ENCODE measurements at regions not wholly inside any gene's neighbourhood (a gene's known extent, or its start where the extent isn't known, plus 50 kb on each side); places are given as distances from the start of the nearest gene placed in this dataset.
"Not testable (repeated sequence)": the region's sequence is repeated elsewhere in the genome, so short reads cannot be mapped to it uniquely, and the experiment has no call there.

DNA sequence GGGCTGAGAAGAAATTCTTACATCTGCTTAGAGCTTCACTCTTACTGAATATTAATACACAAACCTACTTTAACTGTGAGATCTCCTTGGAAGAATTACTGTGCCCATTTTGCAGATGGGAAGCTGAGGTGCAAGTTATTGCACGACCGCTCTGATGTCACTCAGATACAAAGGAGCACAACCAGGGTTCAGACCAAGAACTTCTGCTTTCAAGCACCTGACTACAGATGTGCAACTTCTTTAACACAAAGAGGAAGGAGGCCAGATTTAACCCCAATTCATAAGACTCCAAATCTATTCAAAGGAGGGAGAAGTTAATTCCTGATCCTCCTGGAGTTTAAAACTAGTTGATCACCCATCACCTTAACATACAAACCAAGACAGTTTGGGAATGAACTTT, 232.6 kb downstream of the VRK1 start:
- DNase-seq (ENCODE audit: low spot score): no peak

DNA sequence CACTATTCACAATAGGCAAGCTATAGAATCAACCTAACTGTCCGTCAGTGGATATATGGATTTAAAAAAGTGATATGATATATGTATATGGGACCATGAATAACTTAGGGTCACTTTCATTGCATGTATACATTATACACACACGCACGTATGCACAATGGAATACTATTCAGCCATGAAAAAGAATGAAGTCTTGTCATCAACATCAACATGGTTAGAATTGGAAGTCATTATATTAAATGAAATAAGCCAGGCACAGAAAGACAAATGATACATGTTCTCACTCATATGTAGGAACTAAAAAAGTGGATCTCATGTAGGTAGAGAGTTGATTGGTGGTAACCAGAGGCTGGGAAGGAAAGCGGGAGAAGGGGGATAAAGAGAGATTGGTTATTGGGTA, 234.3 kb downstream of the VRK1 start:
- DNase-seq (ENCODE audit: low spot score): no peak

DNA sequence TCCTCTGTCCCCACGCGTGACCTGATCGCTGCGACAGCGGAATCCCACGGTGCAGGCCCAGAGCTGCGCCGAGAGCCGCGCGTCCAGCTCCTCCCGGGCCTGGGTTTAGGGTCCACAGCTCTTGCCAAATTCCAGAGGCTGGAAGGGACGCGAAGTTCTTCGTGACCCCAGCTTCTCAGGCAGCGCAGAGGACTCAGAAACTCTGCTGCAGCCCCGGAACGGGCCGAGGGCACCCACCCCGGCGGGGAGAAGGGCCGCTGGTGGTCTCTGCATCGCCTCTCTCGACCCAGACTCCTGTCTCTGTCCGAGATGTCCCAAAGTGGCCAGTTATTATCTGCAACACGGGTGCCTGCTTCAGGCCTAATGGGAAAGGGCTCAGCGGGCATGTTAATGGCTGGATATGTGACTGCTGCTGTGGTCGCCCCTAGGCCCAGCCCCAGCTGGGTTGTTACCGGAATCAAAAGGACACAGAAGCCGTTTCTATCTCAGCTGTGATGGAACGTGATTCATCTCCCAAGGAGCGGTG, 236.4 kb downstream of the VRK1 start:
- no peak for DNase-seq (ENCODE audit: low spot score)

DNA sequence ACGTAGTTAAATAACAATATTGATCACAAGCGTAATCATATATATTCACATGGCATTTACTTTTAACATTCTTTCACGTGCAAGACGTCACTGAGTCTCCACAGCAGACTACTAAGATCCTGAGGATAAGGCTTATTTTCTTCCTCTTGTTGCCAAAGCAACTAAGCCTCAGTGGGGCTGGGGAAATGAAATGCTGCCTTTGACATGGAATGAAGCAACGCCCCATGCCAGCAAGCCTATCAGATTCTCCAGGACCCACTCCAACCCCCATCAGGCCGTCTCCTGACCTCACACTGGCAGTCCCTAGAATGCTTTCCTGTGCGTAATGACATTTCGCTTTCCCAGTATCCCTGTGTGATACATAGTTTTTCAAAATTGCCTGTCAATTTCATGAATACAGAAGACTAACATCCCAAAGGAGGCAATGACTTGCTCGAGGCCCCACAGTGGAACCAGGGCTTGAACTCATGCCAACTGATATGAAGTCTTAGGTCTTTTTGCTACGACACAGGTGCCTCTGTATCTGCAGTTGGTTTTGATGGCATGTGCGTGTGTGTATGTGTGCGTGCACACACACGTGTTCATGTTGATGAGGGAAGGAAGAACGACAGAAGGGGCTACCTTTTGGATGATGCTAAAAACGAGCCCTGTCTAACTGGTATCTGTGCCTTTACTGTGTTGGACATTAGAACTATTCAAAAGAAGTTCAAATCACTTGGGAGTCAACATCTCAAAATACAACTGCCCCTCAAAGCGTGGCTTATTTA, 239.1 kb downstream of the VRK1 start:
- no peak for DNase-seq (ENCODE audit: low spot score)

DNA sequence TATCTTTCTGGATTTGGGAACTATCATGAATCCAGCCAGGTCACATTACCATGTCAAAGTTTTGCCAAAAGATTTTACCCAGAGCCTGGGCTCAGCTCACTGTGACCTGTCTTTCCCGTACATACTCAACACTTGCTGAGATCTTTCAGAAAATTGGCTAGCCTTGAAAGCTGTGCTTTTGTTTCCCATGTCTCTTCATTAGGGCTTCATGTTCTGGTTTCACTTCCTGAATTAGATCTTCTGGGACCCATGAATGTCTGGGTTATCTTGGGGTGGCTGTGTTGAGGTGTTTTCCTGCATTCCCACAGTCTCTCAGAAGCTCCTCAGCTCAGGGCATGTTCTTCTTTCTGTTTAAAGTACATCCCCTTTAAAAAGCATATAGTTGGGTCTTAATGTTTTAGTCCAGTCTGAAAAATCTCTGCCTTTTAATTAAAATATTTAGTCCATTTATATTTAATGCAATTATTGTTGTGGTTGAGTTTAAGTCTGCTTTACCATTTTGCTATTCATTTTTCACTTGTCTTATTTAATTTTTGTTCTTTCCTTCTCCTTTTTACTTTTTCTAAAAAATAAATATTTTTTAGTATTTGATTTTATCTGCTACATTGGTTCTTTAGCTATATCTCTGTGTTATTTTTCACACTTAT, 242.7 kb downstream of the VRK1 start:
- DNase-seq (ENCODE audit: low spot score): no peak

DNA sequence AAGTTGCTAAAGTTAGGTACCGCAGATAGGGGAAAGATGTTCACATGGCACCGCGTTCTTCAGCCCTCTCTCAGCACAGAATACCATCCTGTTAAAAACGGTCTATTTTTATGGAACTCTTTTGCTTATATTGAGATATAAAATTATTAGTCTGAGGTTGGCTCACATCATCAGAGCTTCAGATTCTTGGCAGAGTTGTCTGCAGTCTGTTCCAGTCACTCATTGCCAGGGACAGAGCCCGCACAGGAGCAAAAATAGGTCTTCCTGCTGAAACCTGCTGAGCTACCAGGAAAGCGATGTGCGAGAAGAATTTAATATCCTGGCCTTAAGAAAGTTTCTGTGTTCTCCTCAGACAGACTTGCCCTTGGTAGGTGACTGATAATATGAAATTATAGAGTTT, 249.8 kb downstream of the VRK1 start:
- no peak for DNase-seq (ENCODE audit: low spot score)

DNA sequence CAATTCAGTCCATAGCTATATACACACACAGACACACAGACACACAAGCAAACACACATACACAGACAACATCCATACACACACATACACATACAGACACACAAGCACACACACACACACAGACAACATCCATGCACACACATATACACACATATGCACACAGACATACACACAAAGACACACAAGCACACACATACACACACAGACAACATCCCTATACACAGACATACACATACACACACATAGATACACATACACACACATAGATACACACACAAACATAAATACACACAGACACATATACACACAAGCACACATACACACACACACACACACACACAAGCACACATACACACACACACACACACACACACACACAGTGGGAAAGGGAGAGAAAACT, 254.8 kb downstream of the VRK1 start:
- DNase-seq (ENCODE audit: low spot score): no peak

DNA sequence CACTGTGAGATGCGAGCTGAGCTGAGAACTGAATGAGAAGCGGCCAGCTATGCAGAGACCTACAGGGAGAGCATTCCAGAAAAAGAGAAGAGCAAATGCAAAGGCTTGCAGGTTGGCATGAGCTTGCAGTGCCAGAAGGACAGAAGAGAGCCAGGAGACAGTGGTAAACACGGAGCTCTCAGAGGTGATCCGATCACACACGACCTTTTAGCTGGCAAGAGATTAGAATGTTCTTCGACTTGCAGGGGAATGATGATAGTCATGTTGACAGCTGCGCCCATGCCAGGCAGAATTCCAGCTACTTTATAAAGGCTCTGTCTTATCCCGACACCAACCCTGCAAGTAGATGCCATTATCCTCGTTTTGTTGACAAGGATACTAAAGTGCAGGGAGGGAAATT, 256.8 kb downstream of the VRK1 start:
- no peak for DNase-seq (ENCODE audit: low spot score)

DNA sequence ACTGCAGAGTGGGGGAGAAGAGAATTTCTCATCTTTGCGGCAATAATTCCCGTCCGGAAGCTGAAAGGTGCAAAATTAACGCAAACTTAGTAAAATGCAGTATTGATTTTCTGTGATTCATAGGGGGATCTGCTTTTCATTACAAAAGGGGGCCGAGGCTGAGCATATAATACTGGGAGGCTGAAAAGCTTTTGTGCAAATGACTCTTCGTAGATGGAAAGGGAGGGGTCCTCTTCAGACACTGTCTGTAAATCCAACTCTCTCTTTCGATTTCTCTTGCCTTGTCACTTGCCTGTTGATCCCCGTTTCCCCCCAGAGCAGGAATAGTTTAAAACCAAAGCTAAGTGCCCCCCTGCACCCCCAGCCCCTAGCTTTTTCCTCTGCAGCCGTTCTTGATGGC, 258.2 kb downstream of the VRK1 start:
- DNase-seq (ENCODE audit: low spot score): no peak

DNA sequence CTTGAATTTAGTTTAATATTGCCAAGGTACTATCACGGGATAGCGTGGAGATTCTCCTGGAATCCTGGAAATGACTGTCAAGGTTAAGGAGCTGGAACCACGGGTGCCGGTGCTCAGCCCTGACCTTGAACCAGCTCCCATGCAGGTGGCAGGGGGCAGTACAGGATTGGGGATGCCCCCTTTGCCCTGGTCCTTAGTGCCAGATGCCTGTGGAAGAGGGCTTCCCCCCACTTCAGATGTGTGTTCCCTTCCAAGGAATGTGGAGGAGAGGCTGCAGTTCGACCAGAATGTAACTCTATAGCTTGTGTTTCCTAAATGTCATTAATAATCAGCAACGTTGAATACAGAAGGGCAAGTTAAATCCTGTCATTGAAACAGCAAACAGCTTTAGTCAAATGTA, 258.9 kb downstream of the VRK1 start:
- no peak for DNase-seq (ENCODE audit: low spot score)

DNA sequence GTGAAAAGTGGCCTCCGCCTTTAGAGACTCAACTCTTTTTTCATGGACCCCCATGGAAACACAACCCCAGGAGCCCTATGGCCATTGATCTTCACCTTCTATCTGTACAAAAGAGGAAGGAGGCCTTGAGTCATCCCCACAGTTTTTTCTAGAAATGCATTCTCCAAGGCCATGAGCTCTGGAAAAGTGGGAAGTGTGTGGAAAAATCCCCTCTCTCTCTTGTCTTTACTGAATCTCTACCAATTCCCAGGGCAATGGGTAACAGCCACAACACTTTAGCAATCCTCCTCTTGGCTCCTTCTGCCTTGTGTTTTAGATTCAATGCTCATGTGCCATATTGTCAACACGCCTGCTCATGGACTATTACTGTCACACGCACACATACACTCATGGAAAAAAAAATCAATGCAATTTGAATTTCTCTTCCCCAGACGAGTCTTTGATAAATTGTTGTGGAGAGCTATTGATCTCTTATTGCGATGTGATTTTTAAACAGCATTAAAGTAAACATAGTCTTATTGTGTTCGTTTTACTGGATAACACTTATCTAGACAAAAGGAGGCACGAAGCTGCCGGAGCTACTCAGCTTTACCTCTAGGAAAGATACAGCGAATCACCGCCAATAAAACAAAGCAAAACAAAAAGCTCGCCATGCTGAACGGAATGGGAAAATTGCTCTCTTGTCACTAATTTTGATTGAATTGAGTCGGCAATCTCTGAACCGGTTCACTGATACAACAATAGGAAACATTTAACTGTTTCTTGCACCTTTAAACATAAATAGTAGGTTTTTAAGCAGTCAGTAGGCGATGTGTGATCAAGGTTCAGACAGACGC, 260.3 kb downstream of the VRK1 start:
- no peak for DNase-seq (ENCODE audit: low spot score)

DNA sequence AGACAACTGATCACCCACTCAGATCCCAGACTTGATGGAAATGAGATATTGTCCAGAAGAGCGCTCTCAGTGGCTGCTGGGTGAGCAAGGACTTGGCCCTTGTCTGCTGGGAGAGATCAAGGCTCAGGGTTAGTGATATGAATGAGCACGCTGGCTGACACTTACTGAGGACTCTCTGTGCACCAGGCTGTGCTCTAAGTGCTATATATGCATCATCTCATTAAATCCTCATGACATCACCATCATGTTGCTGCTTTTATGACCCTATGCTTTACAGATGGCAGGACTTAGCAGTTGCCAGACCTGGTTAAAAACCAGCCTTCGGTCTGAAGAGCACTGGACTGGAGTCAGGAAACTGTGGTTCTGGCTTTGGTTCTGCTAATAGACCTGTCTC, 260.9 kb downstream of the VRK1 start:
- no peak for DNase-seq (ENCODE audit: low spot score)

DNA sequence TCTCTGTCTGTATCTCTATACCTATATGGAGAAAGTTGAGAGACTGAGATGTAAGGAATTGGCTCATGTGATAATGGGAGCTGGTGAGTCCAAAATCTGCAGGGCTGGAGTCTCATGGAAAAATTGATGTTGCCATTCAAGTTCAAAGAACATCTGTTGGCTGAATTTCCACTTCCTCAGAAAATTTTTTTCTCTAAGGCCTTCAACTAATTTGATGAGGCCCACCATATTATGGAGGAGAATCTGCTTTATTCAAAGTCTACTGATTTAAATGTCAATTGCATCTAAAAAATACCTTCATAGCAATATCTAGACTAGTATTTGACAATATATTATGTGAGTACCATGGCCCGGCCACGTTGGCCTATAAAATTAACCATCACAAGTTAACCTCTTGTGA, 261.4 kb downstream of the VRK1 start:
- no peak for DNase-seq (ENCODE audit: low spot score)

DNA sequence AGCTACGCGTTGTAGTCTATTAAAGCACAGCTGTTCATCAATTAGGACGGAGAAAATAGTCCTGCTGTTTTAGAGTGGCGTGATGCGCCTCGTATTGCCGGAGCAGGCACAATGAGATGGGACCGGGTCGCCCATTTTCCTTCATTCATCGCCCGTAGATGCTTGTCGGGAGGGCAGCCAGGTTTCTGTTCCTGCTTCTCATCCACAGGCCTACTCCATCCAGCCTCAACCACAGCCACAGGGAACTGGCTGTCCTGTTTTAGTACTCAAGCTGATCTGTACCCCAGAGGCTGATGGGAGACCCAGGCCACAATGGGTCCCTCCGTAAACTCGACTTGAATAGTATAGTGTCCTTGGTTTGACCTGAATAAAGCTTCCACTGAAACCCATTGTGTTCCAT, 264.0 kb downstream of the VRK1 start:
- DNase-seq (ENCODE audit: low spot score): no peak

DNA sequence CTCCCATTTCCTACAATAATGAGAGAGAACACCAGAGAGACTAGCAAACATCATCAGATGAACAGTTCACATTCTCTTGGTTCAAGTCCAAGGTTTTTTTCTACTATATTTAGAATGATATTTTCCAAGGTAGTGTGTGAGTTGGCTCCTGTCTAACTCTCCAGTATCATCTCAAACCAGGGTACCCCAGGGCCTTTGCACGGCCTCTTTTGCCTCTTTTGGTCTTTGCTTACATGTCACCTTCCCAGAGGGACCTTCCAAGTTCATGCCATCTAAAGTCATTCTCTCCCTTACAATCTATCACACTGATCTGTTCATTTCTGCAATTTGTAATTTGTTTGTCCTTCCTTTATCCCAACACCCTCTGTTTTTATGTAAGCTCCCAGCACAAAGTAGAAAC, 264.5 kb downstream of the VRK1 start:
- no peak for DNase-seq (ENCODE audit: low spot score)

DNA sequence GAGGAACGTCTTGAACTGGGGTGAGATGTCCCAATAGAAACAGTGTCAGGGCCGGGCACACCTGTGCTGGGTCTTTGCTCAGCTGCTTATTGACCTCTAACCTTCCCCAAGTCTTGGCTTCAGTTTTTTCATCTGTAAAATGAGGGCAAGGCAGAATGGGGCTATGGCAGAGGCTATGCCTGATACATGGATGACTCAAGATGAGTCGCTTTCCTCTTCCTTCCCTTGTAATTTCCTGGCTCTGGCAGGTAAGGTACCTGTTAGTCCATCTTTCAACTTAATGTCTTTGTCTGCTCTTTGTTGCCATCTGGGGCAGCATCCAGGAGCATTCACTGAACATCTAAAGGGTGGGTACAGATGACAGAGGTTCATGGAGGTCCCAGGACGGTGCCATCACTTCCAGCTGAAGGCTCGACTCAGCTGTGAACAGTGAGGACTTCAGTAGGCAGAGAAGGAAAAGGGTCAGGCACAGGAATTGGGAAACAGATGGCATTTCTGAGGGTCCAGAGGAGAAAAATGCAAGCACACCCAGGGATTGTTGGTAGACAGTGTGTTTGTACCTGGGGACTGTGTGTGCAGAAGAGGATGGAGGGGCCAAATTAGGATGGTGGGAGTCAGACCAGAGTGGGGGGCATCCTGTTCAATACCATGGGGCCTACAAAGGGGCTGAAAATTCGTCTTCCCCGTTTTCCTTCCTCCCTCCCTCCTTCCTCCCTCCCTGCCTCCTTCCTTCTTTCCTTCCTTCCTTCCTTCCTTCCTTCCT, 268.3 kb downstream of the VRK1 start:
- no peak for DNase-seq (ENCODE audit: low spot score)

DNA sequence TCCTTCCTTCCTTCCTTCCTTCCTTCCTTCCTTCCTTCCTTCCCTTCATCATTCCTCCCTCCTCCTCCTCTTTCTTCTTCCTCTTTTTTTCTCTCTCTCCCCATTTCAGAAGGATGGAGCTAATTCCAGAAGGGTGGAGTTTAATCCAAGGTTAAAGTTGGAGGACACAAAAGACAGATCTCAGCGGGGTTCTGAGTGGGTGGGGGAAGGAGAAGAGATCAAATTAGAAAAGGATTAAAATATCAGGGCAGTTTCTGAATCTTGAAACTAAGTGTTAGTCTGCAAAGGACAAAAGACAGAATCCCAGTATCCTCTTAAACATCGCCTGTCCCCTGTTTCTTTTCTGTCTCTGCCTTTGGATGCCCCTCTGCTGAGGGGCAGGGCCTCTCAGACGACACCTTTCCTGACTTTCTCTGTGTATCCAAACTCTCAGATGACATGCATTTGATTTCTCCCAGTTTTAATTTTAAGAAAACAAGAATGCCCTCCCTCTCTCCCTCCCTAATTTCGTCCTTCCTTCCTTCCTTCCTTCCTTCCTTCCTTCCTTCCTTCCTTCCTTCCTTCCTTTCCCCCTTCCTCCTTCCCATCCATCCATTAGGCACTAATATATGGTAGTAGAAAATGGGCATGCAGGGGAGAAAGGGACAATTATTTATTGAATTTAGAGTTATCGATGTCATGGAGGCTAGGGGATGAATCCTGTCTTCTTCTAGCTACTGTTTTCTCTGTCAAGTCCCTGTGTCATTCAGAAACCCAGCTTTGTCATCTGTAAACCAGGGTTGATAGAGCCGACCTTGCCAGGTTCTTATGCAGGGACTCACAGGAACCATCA, 269.1 kb downstream of the VRK1 start:
- no peak for DNase-seq (ENCODE audit: low spot score)

DNA sequence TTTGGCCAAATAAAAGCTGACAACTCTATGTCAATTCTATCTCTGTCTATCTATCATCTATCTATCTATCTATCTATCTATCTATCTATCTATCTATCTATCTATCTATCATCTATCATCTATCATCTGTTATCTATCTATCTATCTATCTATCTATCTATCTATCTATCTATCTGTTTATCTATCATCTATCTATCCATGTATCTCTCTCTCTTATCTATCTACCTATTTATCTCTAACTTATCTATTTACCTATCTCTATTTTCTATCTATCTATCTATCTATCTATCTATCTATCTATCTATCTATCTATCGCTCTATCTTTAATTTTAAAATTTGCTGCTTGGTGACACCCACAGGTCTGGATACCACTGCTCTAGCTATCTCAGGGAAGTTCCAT, 271.1 kb downstream of the VRK1 start:
- not testable (repeated sequence) for DNase-seq (ENCODE audit: low spot score)

DNA sequence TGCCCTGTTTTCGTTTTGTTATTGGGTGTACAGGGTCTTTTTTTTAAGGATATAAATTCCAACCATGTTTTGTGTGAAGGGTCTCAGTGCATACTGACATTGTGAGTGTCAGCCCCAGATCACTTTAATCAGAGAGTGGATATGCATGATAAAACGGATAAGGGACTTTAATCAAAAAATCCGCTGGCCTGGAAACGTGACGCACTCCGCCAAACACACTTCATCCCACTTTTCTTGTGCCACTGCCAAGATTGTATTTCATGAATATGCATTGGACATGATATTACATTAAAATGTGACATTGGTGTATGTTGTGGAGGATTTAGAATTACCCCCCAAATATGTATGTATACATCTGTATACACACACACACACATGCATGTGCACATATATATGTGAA, 273.1 kb downstream of the VRK1 start:
- DNase-seq (ENCODE audit: low spot score): no peak

DNA sequence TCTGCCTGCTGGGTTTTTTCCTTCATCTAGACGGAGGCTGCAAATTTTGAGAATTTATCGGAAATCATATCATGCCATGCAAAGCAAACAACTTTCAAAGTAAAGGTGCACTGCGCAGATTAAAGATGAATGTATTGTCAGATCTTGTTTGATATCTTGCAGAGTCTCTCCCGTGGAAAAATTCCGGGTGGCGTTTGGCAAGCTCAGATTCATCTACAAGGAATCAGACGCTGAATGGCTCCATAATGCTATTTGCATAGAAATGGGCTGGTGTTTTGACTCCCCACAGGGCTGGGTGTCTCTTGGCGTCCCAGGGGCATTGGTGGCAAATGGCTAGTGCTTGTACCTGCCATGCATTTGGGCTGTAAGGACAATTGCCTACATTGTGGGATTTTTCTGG, 274.0 kb downstream of the VRK1 start:
- DNase-seq (ENCODE audit: low spot score): no peak

DNA sequence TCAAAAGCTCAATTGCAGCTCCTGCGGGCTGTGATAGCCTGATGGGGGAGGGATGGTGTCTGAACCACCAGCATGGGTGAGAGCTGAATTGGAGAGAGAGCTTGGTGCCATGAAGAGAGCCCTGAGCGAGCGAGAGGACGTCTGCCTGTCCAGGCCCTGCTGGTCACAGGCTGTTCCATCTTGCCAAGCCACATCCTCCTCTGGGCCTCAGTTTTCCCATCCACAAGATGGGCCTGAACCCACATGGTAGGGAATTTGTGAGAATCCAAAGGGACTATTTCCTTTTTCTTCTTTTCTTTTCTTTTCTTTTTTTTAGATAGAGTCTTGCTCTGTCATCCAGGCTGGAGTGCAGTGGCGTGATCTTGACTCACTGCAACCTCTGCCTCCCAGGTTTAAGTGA, 276.4 kb downstream of the VRK1 start:
- no peak for DNase-seq (ENCODE audit: low spot score)
